SJSA1 (cell line): ENCODE measurements at regions not wholly inside any gene's neighbourhood (a gene's known extent, or its start where the extent isn't known, plus 50 kb on each side); places are given as distances from the start of the nearest gene placed in this dataset.

ENCODE experiments used
- DNase-seq, 2 experiments: peaks; one replicate each; pipeline ENCODE4 v3.0.0-alpha.2; 2015 to 2020; ENCODE audit warnings: low spot score in 2 of 2, low read depth in 1 of 2
- H3K27ac ChIP-seq: fragments of 250-450 bp; sonication (Bioruptor Pico); 2 replicates; pipeline ENCODE4 v1.5.1; 2020; ENCODE audit warnings: mild to moderate bottlenecking, moderate library complexity
- H3K27me3 ChIP-seq: fragments of 250-450 bp; sonication (Bioruptor Pico); replicated peaks from 2 replicates; pipeline ENCODE4 v1.5.1; 2020; ENCODE audit warnings: mild to moderate bottlenecking, moderate library complexity
- H3K36me3 ChIP-seq: fragments of 250-450 bp; sonication (Bioruptor Pico); 2 replicates; pipeline ENCODE4 v1.5.1; 2020; ENCODE audit warnings: mild to moderate bottlenecking
- H3K4me1 ChIP-seq: fragments of 250-450 bp; sonication (Bioruptor Pico); replicated peaks from 2 replicates; pipeline ENCODE4 v1.6.1; 2021; ENCODE audit warnings: mild to moderate bottlenecking
- H3K4me3 ChIP-seq: fragments of 250-450 bp; sonication (Bioruptor Pico); 2 replicates; pipeline ENCODE4 v1.5.1; 2020; ENCODE audit warnings: mild to moderate bottlenecking
- H3K9me3 ChIP-seq: fragments of 250-450 bp; sonication (Bioruptor Pico); replicated peaks from 2 replicates; pipeline ENCODE4 v1.5.1; 2020; ENCODE audit warnings: mild to moderate bottlenecking

DNA sequence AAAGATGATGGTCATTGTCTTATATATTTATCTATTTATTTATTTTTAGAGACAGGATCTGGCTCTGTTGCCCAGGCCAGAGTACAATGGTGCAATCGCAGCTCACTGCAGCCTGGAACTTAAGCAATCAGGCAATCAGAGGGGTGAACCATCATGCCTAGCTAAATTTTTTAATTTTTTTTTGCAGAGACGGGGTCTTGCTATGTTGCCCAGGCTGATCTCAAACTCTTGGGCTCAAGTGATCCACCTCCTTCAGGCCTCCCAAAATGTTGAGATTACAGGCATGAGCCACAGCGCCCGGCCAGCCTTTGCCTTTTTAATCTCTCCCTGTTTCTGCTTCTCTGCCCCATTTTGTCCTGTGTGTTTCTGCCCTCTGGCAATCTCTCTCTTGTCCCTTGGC, 102.2 kb downstream of the NCR2 start:
- no peaks in the 10 kb centered on the region for H3K27me3 ChIP-seq
- H3K4me3 ChIP-seq, result no peak overlapping the region
- no peaks in the 10 kb centered on the region; the same call in 1 of the 2 replicates for H3K4me1 ChIP-seq
- no peak for DNase-seq
- no peak overlapping the region for H3K27ac ChIP-seq
- H3K9me3 ChIP-seq, result no peaks in the 10 kb centered on the region
- H3K36me3 ChIP-seq, result no peaks in the 10 kb centered on the region

DNA sequence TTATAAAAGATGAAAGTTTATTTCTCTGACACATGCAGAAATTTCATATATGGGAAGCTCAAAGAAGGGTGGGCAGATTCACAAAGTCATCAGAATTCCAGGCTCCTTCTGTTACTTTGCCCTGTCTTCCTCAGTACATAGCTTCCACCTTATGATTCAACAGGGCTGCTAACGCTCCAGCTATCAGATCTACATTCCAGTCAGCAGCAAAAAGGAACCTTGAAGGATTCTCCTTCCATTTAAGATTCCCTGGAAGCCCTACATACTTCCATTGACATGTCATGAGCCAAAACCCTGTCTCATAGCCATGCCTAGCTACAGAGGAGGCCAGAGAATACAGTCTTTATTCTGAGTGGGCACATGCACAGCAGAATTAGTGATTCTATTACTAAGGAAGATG, 103.3 kb downstream of the NCR2 start:
- peaks cover 2% of the 10 kb centered on the region; the same call in 1 of the 2 replicates for H3K4me1 ChIP-seq
- H3K9me3 ChIP-seq, result no peaks in the 10 kb centered on the region
- H3K4me3 ChIP-seq, result no peak overlapping the region
- DNase-seq, result no peak
- no peaks in the 10 kb centered on the region for H3K27me3 ChIP-seq
- no peak overlapping the region for H3K27ac ChIP-seq
- no peaks in the 10 kb centered on the region for H3K36me3 ChIP-seq

DNA sequence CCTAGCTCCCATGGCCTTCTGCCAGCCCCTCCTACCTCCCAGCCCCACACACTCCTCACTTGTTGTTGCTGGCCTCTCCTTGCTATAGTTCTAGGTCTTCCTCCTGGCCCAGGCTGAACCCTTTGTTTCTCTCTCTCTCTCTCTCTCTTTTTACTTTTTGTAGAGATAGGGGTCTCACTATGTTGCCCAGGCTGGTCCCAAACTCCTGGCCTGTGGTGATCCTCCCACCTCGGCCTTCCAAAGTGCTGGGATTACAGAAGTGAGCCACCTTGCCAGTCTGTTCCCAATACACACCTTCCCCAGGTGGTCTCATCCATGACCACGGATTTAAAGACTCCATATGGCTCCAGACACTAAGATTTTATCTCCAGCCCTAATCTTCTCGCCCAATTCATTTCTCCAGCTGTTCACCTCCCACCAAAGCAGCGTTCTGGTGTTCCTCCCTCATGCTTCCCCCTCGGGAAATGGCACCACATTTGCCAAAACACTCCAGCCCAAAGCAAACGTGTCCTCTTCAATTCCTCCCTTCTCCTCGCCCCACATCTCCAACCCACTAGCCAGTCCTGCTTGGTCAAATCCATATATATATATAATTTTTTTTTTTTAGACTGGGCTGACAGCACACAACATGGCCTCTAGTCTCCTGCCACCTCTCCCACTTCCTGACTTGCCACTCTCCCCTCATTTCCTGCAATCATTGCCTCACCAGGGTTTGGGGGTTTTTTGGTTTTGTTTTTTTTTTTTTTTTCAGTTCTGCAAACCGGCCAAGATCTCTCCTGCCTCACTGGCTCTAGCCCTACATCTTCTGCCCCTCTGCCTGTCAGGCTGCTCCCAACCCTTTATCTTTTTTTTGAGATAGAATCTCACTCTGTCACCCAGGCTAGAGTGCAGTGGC, 104.4 kb downstream of the NCR2 start:
- DNase-seq, result no peak
- Histone ChIP-seq H3K27me3 (no peaks in the 10 kb centered on the region), H3K27ac (no peak overlapping the region)

DNA sequence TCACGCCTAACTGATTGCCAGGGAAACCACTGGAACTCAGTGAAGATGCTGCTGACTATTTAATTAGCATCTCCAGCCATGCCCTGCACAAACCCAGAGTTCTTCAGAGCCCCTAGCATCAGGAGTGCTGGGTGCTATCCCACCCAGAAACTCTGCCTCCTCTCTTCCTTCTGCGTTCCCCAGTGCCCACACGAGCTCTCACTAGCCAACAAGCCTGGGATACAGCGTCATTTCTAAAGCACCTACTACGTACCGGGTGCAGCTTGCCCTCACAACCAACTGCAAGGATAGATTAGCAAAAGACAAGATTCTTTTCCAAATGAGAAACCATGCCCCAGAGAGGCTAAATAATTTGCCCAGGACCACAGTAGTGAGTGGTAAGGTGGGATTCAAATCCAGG, 105.2 kb upstream of the FOXP4 start:
- no peak for DNase-seq
- H3K27me3 ChIP-seq, result no peaks in the 10 kb centered on the region

More for the DNA sequence above, 104.4 kb downstream of the NCR2 start:
- Histone ChIP-seq H3K36me3 (no peaks in the 10 kb centered on the region), H3K9me3 (no peaks in the 10 kb centered on the region), H3K4me1 (peaks cover 2% of the 10 kb centered on the region; the same call in 1 of the 2 replicates), H3K4me3 (no peak overlapping the region)

DNA sequence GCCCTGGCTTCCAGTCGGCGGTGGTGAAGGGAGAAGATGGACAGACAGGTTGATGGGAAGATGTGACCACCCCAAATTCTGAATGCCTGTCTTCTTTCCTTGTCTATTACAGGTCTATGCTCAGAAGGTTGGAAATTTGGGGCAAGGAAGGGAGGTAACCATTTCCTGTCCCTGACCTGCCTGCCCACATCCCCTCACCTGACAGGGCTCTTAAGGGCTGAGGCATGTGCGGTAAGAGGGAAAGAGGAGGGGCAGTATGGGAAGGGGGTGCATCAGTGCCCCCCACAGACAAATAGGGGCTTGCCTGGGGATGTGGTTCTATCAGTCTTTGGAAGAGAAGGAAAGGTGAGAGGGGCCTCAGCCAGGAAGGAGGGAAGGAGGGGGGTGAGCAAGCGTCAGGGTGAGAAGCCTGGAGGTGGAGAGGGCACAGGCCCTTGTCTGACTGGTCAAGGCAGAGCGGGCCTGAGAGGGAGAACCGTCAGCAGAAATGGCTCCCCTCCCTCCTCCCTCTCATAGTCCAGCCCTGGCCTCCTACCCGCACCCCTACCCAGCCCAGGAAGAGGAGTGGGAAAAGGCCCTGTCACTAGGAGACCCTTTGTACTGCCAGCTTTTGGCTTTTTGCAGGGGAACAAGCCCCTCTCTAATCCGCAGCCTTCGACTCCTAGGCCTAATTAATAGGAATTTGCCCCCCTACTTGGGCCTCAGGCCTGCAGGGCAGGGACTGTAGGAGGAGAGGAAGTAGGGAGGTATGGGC, 104.4 kb upstream of the FOXP4 start:
- no peaks in the 10 kb centered on the region for H3K36me3 ChIP-seq
- H3K4me3 ChIP-seq, result no peak overlapping the region
- H3K9me3 ChIP-seq, result no peaks in the 10 kb centered on the region
- H3K4me1 ChIP-seq, result 0 out of 2 replicates have a peak, but pooled peaks cover 2% of the 10 kb centered on the region
- H3K27ac ChIP-seq, result no peak overlapping the region
- H3K27me3 ChIP-seq, result no peaks in the 10 kb centered on the region
- DNase-seq, result no peak

More for the DNA sequence above, 105.2 kb upstream of the FOXP4 start:
- Histone ChIP-seq H3K4me1 (0 out of 2 replicates have a peak, but pooled peaks cover 2% of the 10 kb centered on the region), H3K36me3 (no peaks in the 10 kb centered on the region), H3K27ac (no peak overlapping the region), H3K9me3 (no peaks in the 10 kb centered on the region), H3K4me3 (no peak overlapping the region)

DNA sequence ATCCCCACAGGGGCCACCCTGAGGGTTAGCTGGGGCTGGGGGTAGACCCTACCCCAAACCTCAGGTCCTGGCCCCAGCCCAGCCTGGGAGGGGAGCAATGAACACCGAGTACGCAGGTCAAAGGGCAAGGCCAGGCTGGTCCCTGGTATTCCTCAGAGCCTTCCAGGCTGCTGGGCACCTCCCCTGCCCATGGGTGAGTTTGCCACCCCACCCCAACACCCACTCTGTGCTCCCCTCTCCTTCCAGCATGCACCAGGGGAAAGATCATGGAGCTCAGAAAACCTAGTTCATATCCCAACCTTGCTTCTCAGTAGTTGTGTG, 103.9 kb upstream of the FOXP4 start:
- Histone ChIP-seq H3K27ac (no peak overlapping the region), H3K27me3 (no peaks in the 10 kb centered on the region), H3K36me3 (no peaks in the 10 kb centered on the region), H3K4me3 (no peak overlapping the region), H3K9me3 (no peaks in the 10 kb centered on the region), H3K4me1 (0 out of 2 replicates have a peak, but pooled peaks cover 2% of the 10 kb centered on the region)
- DNase-seq, result no peak

DNA sequence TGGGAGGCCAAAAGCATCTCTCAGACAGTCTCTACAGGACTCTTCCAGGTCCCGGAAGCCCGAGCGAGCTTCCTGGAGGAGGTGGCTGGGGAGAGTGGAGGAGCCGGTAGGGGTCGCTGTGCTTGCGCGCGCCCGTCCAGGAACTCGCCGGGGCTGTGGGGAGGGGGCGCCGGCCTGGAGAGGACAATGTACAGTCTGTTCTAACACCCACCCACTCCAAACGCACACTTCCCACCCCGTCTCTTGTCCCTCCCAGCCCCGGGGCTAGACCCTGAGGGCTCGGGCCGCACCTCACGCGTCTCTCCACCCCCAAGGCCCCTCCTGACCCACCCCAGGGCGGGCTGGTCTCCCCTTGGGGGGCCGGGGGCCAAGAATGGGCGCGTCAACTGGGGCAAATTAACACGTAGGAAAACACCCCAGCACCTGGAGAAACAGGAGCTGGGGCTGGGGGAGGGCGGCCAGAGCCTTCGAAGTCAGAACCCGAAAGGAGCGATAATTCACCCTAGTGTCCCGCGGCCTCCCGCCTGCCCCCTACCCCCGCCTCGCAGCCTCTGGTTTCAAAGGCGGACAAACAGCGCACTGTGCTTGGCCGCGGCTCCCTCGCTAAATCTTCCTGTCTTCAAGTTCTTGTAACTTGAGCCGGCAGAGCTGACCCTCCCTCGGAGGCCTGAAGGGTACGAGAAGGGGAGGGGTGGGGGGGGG, 103.2 kb upstream of the FOXP4 start:
- Histone ChIP-seq H3K9me3 (no peaks in the 10 kb centered on the region), H3K27ac (no peak overlapping the region), H3K27me3 (no peaks in the 10 kb centered on the region), H3K4me3 (no peak overlapping the region), H3K36me3 (no peaks in the 10 kb centered on the region), H3K4me1 (0 out of 2 replicates have a peak, but pooled peaks cover 2% of the 10 kb centered on the region)
- no peak for DNase-seq

DNA sequence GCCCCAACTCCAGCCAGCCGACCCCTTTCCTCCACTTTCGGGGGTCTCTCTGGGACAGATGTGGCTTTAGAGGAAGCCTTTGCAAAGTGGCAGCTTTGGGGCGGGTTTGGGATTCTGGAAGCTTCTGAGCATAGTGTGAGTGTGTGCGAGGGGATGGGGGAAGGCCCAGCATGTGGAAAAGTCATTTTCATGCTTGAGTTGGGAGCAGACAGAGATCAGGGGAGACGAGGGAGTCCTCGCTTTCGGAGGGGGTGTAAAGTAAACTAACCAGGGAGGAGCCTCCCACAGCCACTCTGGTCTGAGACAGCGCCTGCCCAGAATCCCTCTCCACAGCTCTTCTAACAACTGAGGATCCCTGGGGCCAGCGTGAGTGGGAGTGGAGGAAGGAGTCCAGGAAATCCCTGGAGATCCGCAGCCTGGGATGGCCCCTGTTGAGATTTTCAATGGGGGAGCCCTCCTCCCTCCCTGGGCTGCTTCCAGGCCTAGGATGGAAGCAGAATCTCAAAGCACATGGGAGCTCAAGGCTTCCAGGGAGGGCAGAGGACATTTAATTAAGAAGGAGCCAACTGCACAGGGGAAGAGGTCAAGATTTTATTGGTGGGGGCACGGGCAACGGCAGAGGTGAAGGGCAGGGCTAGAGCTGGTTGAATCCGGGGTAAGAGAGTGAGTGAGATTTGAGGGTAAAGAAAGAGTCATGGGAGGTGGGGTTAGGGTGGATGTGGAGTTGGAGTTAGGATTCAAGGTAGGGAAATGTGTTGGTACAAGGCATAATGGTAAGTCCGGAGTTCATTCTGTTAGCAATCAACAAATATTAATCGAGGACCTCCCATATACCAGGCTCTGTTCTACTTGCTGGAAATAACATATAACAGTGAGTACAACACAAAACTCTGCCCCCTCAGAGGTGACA, 102.3 kb upstream of the FOXP4 start:
- no peak for DNase-seq

DNA sequence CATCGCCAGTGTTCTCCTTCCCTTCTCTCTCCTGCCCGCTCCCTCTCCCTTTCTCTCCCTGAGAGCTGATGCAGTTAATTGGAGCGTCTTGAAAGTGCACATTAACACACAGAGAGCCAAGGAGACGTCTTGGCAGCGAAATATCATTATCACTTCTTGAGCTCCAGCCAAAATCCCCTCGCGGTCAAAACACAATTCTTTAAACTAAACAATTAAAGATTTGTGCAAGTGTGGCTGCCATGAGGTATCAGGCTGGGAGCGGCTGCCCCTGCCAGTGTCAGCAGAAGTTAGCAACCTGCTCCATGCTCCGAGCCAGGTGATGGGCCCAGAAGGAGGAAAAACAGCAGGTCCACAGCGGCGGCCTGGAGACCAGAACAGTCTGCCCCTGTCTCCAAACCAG, 100.9 kb upstream of the FOXP4 start:
- Histone ChIP-seq H3K36me3 (no peaks in the 10 kb centered on the region), H3K4me1 (peaks cover 14% of the 10 kb centered on the region), H3K4me3 (no peak overlapping the region), H3K27me3 (no peaks in the 10 kb centered on the region), H3K27ac (no peak overlapping the region), H3K9me3 (no peaks in the 10 kb centered on the region)
- DNase-seq, result no peak

More for the DNA sequence above, 102.3 kb upstream of the FOXP4 start:
- Histone ChIP-seq H3K9me3 (no peaks in the 10 kb centered on the region), H3K36me3 (no peaks in the 10 kb centered on the region), H3K27ac (no peak overlapping the region), H3K27me3 (no peaks in the 10 kb centered on the region), H3K4me3 (no peak overlapping the region), H3K4me1 (peaks cover 4% of the 10 kb centered on the region; the same call in 1 of the 2 replicates)

DNA sequence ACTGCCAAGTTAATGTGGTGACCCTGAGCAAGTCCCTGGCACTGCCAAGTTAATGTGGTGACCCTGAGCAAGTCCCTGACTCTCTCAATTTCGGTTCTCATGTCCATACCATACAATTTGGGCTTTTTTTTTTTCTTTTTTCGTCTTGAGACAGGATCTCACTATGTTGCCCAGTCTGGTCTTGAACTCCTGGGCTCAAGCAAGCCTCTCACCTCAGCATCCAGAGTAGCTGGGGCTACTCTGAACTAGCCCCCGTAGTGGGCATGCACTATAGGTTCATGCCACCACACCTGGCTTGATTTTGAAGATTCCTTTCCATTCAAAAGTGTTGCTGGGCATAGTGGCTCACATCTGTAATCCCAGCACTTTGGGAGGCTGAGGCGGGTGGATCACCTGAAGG, 100.0 kb upstream of the FOXP4 start:
- Histone ChIP-seq H3K27ac (no peak overlapping the region), H3K27me3 (no peaks in the 10 kb centered on the region), H3K4me1 (peaks cover 14% of the 10 kb centered on the region), H3K9me3 (no peaks in the 10 kb centered on the region), H3K36me3 (no peaks in the 10 kb centered on the region), H3K4me3 (no peak overlapping the region)
- no peak for DNase-seq

DNA sequence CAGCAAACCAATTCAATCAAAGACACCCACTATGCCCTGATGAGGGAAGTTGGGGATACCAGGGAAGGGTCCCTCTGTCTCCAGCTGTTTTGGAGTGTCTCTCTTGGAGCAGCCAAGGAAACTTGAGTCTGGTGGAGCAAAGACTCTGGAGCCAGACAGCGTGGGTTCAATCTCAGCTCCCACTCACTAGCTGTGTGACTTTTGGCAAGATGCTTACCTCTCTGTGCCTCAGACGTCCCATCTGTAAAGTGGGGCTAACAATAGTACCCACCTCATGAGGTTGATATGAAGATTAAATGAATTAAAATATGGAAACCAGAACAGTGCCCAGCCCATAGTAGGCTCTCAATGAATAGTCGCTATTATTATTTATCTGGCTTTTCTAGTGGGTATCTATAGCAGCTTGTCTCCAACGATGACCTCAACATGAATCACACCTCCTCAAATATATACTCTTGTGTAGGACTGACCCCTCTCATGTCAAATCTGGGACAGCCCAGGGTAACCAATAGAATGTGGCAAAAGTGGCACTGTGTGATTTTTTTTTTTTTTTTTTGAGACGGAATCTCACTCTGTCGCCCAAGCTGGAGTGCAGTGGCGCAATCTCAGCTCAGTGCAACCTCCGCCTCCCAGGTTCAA, 99.2 kb upstream of the FOXP4 start:
- no peak for DNase-seq
- Histone ChIP-seq H3K27me3 (no peaks in the 10 kb centered on the region), H3K4me3 (no peak overlapping the region), H3K27ac (no peak overlapping the region), H3K9me3 (no peaks in the 10 kb centered on the region), H3K4me1 (peaks cover 14% of the 10 kb centered on the region), H3K36me3 (no peaks in the 10 kb centered on the region)

DNA sequence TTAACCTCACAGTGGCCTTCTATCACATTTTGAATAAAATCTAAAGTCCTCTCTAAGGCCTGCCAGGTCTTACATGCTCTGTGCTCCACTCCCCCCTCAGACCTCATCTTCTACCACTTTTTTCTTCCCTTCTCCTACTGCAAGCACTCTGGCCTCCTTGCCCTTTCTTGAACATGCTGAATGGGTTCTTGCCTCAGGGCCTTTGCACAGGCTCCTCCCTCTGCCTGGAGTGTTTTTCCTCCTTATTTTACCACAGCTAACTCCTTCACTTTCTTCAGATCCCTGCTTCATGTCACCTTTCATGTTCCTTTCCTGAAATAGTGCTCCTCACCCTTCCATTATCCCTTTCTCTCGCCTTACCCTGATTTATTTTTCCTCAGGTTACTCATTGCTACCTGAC, 97.9 kb upstream of the FOXP4 start:
- no peak for DNase-seq
- Histone ChIP-seq H3K4me3 (no peak overlapping the region), H3K4me1 (peaks cover 12% of the 10 kb centered on the region), H3K27me3 (no peaks in the 10 kb centered on the region), H3K9me3 (no peaks in the 10 kb centered on the region), H3K36me3 (no peaks in the 10 kb centered on the region), H3K27ac (no peak overlapping the region)
